A549 (cell line): ENCODE measurements at regions not wholly inside any gene's neighbourhood (a gene's known extent, or its start where the extent isn't known, plus 50 kb on each side); places are given as distances from the start of the nearest gene placed in this dataset.

Experiments
- CTCF ChIP-seq: fragments of >200 bp; sonication (Bioruptor Twin); formaldehyde crosslinking; IDR thresholded peaks from 3 replicates; pipeline ENCODE4 v1.5.1; 2016
- ESRRA ChIP-seq: fragments of 150-350 bp; IDR thresholded peaks from 2 replicates; pipeline ENCODE4 v1.6.1; 2014; ENCODE audit warnings: mild to moderate bottlenecking, low read length, borderline replicate concordance
- KDM5A ChIP-seq: fragments of 200-600 bp; sonication (generic); IDR thresholded peaks from 2 replicates; pipeline ENCODE4 v1.6.1; 2016; ENCODE audit warnings: antibody characterized with exemption, mild to moderate bottlenecking
- MAX ChIP-seq: IDR thresholded peaks from 2 replicates; pipeline ENCODE4 v1.6.1; 2012
- POLR2A ChIP-seq: IDR thresholded peaks from 2 replicates; pipeline ENCODE4 v1.6.1; 2012; ENCODE audit warnings: mild to moderate bottlenecking, low read length
- RAD21 ChIP-seq, 2 experiments: fragments of >200 bp in 1 of 2; sonication (Bioruptor Twin) in 1 of 2; formaldehyde crosslinking in 1 of 2; IDR thresholded peaks in 1 of 2; conservative IDR thresholded peaks in 1 of 2; 2 replicates in 1 of 2; 3 replicates in 1 of 2; pipeline ENCODE4 v1.6.1; 2012 to 2018; ENCODE audit warnings: inconsistent platforms in 1 of 2
- REST ChIP-seq: fragments of 200-600 bp; sonication (generic); IDR thresholded peaks from 2 replicates; pipeline ENCODE4 v1.6.1; 2016; ENCODE audit warnings: antibody characterized with exemption, mild to moderate bottlenecking, moderate library complexity
- ZFP36 ChIP-seq: fragments of 450-650 bp; IDR thresholded peaks from 2 replicates; pipeline ENCODE4 v1.6.1; 2014; ENCODE audit warnings: borderline replicate concordance; ENCODE audit not compliant: partially characterized antibody

DNA sequence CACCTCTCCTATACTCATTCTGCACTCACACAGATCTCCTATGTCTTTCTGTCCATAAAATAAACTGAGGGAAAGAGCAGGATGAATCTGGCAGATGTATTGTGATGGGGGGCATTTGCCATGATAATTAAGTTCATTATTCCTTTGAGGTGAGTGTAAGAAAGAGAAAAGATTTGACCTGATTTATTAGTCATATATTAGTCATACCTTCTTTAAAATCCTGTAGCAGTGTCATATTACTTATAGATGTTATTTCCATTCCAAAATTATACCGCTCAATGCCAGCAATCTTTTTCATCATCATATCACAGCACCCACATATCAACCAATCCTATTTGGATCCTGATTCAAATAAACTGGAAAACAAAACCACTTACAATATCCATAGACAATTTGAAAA, 733.3 kb upstream of the SLC35B3 start:
- TF ChIP-seq CTCF (no peak), ESRRA (no peak), KDM5A (no peak), RAD21 (conservative IDR thresholded peaks at IDR 0.05 in 1 of 2, IDR thresholded peaks at IDR 0.05 in 1 of 2) (no peak), REST (no peak), ZFP36 (no peak), POLR2A (no peak), MAX (no peak)
